GM12878 (cell line): ENCODE measurements at regions not wholly inside any gene's neighbourhood (a gene's known extent, or its start where the extent isn't known, plus 50 kb on each side); places are given as distances from the start of the nearest gene placed in this dataset.

Experiments used
- CBFB ChIP-seq: IDR thresholded peaks from 2 replicates; pipeline ENCODE4 v1.6.1; 2016; ENCODE audit warnings: antibody characterized with exemption, low read depth
- CBX3 ChIP-seq: fragments of 200-600 bp; sonication (generic); IDR thresholded peaks from 2 replicates; pipeline ENCODE4 v1.6.1; 2016; ENCODE audit warnings: low read depth, borderline replicate concordance
- CBX5 ChIP-seq: sonication (generic); IDR thresholded peaks from 2 replicates; pipeline ENCODE4 v1.6.1; 2016; ENCODE audit warnings: low read depth, moderate library complexity, mild to moderate bottlenecking, inconsistent platforms
- CHD2 ChIP-seq: IDR thresholded peaks from 2 replicates; pipeline ENCODE4 v1.6.1; 2011; ENCODE audit warnings: low read depth, low read length, improper control_type of control experiment, borderline replicate concordance
- EED ChIP-seq: sonication (generic); IDR thresholded peaks from 2 replicates; pipeline ENCODE4 v1.6.1; 2016; ENCODE audit warnings: antibody characterized with exemption, low read depth
- ELK1 ChIP-seq: IDR thresholded peaks from 2 replicates; pipeline ENCODE4 v1.6.1; 2012; ENCODE audit warnings: low read depth, low read length, improper control_type of control experiment
- FOXM1 ChIP-seq: IDR thresholded peaks from 2 replicates; pipeline ENCODE4 v1.6.1; 2012; ENCODE audit warnings: low read depth, mild to moderate bottlenecking, inconsistent platforms, low read length, moderate library complexity
- GATAD2B ChIP-seq: fragments of 450-650 bp; conservative IDR thresholded peaks from 2 replicates; pipeline ENCODE4 v1.6.1; 2017; ENCODE audit warnings: low read depth, mild to moderate bottlenecking, moderate library complexity
- IKZF1 ChIP-seq: fragments of 450-650 bp; conservative IDR thresholded peaks from 2 replicates; pipeline ENCODE4 v1.6.1; 2017; ENCODE audit warnings: antibody characterized with exemption, mild to moderate bottlenecking
- JUNB ChIP-seq: IDR thresholded peaks from 2 replicates; pipeline ENCODE4 v1.6.1; 2016; ENCODE audit warnings: antibody characterized with exemption, mild to moderate bottlenecking
- MEF2A ChIP-seq: IDR thresholded peaks from 2 replicates; pipeline ENCODE4 v1.6.1; 2011; ENCODE audit warnings: low read depth, mild to moderate bottlenecking, low read length, moderate library complexity; ENCODE audit not compliant: insufficient read depth
- MLLT1 ChIP-seq: fragments of 450-650 bp; IDR thresholded peaks from 2 replicates; pipeline ENCODE4 v1.6.1; 2016; ENCODE audit warnings: mild to moderate bottlenecking
- MTA3 ChIP-seq: IDR thresholded peaks from 2 replicates; pipeline ENCODE4 v1.6.1; 2012; ENCODE audit warnings: low read length, inconsistent platforms, borderline replicate concordance
- NFIC ChIP-seq: IDR thresholded peaks from 2 replicates; pipeline ENCODE4 v1.6.1; 2012; ENCODE audit warnings: low read depth, mild to moderate bottlenecking, inconsistent platforms, low read length, moderate library complexity
- PML ChIP-seq: IDR thresholded peaks from 2 replicates; pipeline ENCODE4 v1.6.1; 2012; ENCODE audit warnings: low read length, inconsistent platforms
- POLR2A ChIP-seq: IDR thresholded peaks from 2 replicates; pipeline ENCODE4 v1.6.1; 2011; ENCODE audit warnings: low read depth, mild to moderate bottlenecking, low read length
- POLR2AphosphoS5 ChIP-seq: IDR thresholded peaks from 2 replicates; pipeline ENCODE4 v1.6.1; 2011; ENCODE audit warnings: mild to moderate bottlenecking, low read length, inconsistent platforms
- REST ChIP-seq: IDR thresholded peaks from 2 replicates; pipeline ENCODE4 v1.6.1; 2012; ENCODE audit warnings: mild to moderate bottlenecking, low read depth, low read length
- SP1 ChIP-seq: IDR thresholded peaks from one replicate; pipeline ENCODE4 v1.6.1; 2011; ENCODE audit warnings: low read depth, low read length
- SREBF1 ChIP-seq: IDR thresholded peaks from 2 replicates; pipeline ENCODE4 v1.6.1; 2012; ENCODE audit warnings: mild to moderate bottlenecking, low read length
- TCF3 ChIP-seq: IDR thresholded peaks from 2 replicates; pipeline ENCODE4 v1.6.1; 2012; ENCODE audit warnings: low read depth, mild to moderate bottlenecking, low read length, borderline replicate concordance; ENCODE audit not compliant: insufficient read depth
- USF2 ChIP-seq: IDR thresholded peaks from 2 replicates; pipeline ENCODE4 v1.6.1; 2011; ENCODE audit warnings: low read depth, low read length, improper control_type of control experiment, borderline replicate concordance
- ZNF24 ChIP-seq: fragments of 450-650 bp; IDR thresholded peaks from 2 replicates; pipeline ENCODE4 v1.6.1; 2017; ENCODE audit warnings: antibody characterized with exemption, mild to moderate bottlenecking
- ZNF274 ChIP-seq: IDR thresholded peaks from one replicate; pipeline ENCODE4 v1.8.0; 2011; ENCODE audit not compliant: insufficient read length, insufficient read depth

GRCh38 chr3:178480795-178481194 is 55.4 kb upstream of the KCNMB2 start (continued):
- TF ChIP-seq EED (peak; percentile 96), GATAD2B (peak; percentile 64; the same call in 1 of the 2 replicates), POLR2AphosphoS5 (no peak), NFIC (peak; percentile 92), ELK1 (peak; percentile 31; the same call in 1 of the 2 replicates), IKZF1 (peak; percentile 94), POLR2A (peak; percentile 30; the same call in 1 of the 2 replicates), PML (peak; percentile 72; the same call in 1 of the 2 replicates), CBFB (peak; percentile 74; the same call in 1 of the 2 replicates), CBX5 (peak; percentile 94), JUNB (peak; percentile 66), CHD2 (peak; percentile 72; the same call in 1 of the 2 replicates), TCF3 (peak; percentile 79; the same call in 1 of the 2 replicates), ZNF274 (no peak), REST (no peak), MLLT1 (peak; percentile 65; the same call in 1 of the 2 replicates), CBX3 (no peak), SREBF1 (no peak), USF2 (no peak), SP1 (peak; percentile 64), MEF2A (peak; percentile 91), FOXM1 (peak; percentile 93), MTA3 (peak; percentile 52; the same call in 1 of the 2 replicates), ZNF24 (peak; percentile 83; the same call in 1 of the 2 replicates)
